IMR-90 (cell line): ENCODE measurements at regions not wholly inside any gene's neighbourhood (a gene's known extent, or its start where the extent isn't known, plus 50 kb on each side); places are given as distances from the start of the nearest gene placed in this dataset.
"Not testable (repeated sequence)": the region's sequence is repeated elsewhere in the genome, so short reads cannot be mapped to it uniquely, and the experiment has no call there.

ENCODE experiments used
- CEBPB ChIP-seq: IDR thresholded peaks from 2 replicates; pipeline ENCODE4 v1.6.1; 2012; ENCODE audit warnings: low read depth, low read length, improper control_type of control experiment
- CTCF ChIP-seq: conservative IDR thresholded peaks from 2 replicates; pipeline ENCODE4 v1.5.1; 2012; ENCODE audit warnings: mild to moderate bottlenecking, low read depth, low read length, improper control_type of control experiment
- FOS ChIP-seq: fragments of 150-350 bp; IDR thresholded peaks from 2 replicates; pipeline ENCODE4 v1.6.1; 2016; ENCODE audit warnings: low read depth, low read length
- POLR2A ChIP-seq: IDR thresholded peaks from 2 replicates; pipeline ENCODE4 v1.6.1; 2012; ENCODE audit warnings: mild to moderate bottlenecking, low read depth, low read length
- RAD21 ChIP-seq: IDR thresholded peaks from 2 replicates; pipeline ENCODE4 v1.6.1; 2012; ENCODE audit warnings: low read length, improper control_type of control experiment
- RCOR1 ChIP-seq: IDR thresholded peaks from 2 replicates; pipeline ENCODE4 v1.6.1; 2012; ENCODE audit warnings: mild to moderate bottlenecking, low read length, improper control_type of control experiment; ENCODE audit not compliant: insufficient replicate concordance
- RFX5 ChIP-seq: IDR thresholded peaks from 2 replicates; pipeline ENCODE4 v1.8.0; 2012; ENCODE audit warnings: low read depth, mild to moderate bottlenecking, low read length, moderate library complexity
- SMC3 ChIP-seq: fragments of 150-350 bp; IDR thresholded peaks from 2 replicates; pipeline ENCODE4 v1.6.1; 2016; ENCODE audit warnings: low read depth, mild to moderate bottlenecking, antibody characterized with exemption, low read length, moderate library complexity

GRCh38 chrX:63575700-63576099 lies 209.3 kb downstream of the ARHGEF9 start:
- TF ChIP-seq POLR2A, CTCF, RFX5, CEBPB, RAD21, SMC3, RCOR1, FOS: not testable (repeated sequence)
